Heart right ventricle (tissue), 16 donors: ENCODE measurements at regions not wholly inside any gene's neighbourhood (a gene's known extent, or its start where the extent isn't known, plus 50 kb on each side); places are given as distances from the start of the nearest gene placed in this dataset.
"Not testable (repeated sequence)": the region's sequence is repeated elsewhere in the genome, so short reads cannot be mapped to it uniquely, and the experiment has no call there.

Experiments
- ATAC-seq, 8 donors: fragments of 200-7000 bp; cut with Tn5 transposase; one replicate each; pipeline ENCODE4 v1.9.1; 2020; ENCODE audit warnings: mild to moderate bottlenecking in 8 of 8, moderate library complexity in 8 of 8, moderate number of reproducible peaks in 1 of 8
- DNase-seq, 2 donors: peaks; one replicate each; pipeline ENCODE4 v3.0.0-alpha.2; 2020
- H3K27ac ChIP-seq, 10 donors: fragments of 200-600 bp; sonication (generic) in 2 of 10; one replicate each; pipeline versions ENCODE4 v1.5.0 to v1.8.0; 2020 to 2022; ENCODE audit warnings: mild to moderate bottlenecking in 3 of 10
- H3K27me3 ChIP-seq, 7 donors: fragments of 200-600 bp; one replicate each; pipeline ENCODE4 v1.8.0; 2021 to 2022; ENCODE audit warnings: mild to moderate bottlenecking in 2 of 7
- H3K36me3 ChIP-seq, 9 donors: fragments of 200-600 bp; sonication (generic) in 1 of 9; one replicate each; pipeline versions ENCODE4 v1.5.0 to v1.8.0; 2020 to 2022; ENCODE audit warnings: mild to moderate bottlenecking in 2 of 9
- H3K4me1 ChIP-seq, 9 donors: fragments of 200-600 bp; sonication (generic) in 1 of 9; one replicate each; pipeline versions ENCODE4 v1.5.0 to v1.8.0; 2020 to 2022; ENCODE audit warnings: mild to moderate bottlenecking in 4 of 9
- H3K4me3 ChIP-seq, 10 donors: fragments of 200-600 bp; sonication (generic) in 2 of 10; one replicate each; pipeline versions ENCODE4 v1.5.0 to v1.8.0; 2020 to 2022; ENCODE audit warnings: mild to moderate bottlenecking in 7 of 10, moderate library complexity in 2 of 10
- H3K9me3 ChIP-seq, 11 donors: fragments of 200-600 bp in 10 of 11; sonication (generic) in 2 of 11; one replicate each; pipeline versions ENCODE4 v1.5.0 to v1.8.0; 2013 to 2022; ENCODE audit warnings: mild to moderate bottlenecking in 2 of 11, control low read depth in 1 of 11, moderate library complexity in 1 of 11
- CTCF ChIP-seq, 9 donors: fragments of 200-600 bp; sonication (generic) in 2 of 9; IDR thresholded peaks; one replicate each; pipeline versions ENCODE4 v1.5.0 to v1.8.0; 2021 to 2022; ENCODE audit warnings: antibody characterized with exemption in 9 of 9, mild to moderate bottlenecking in 5 of 9, moderate library complexity in 1 of 9
- WGBS, 2 donors: extraction: QIAGEN DNeasy Blood & Tissue Kit; methylation state at CpG; one replicate each; pipeline ENCODE4 v1.1.7; 2013; ENCODE audit warnings: inconsistent platforms in 1 of 2; 5-methylcytosine and 5-hydroxymethylcytosine counted together
- intact Hi-C, 10 donors: fragments of 100-400 bp; cut with DNase I; formaldehyde crosslinking; loops; one replicate each; pipeline versions ENCODE4 v1.11.1 to v1.14.2; 2022
- donor health status: Arrhythmogenic right ventricular cardiomyopathy.
- donor health status: ischemic (EF 13 %, LVEDD 7.1; RV severe dilation, severe dysfunction).
- donor health status: healthy with polysubstance abuse.
- donor health status: DM: no; HTN: yes; CAD: no.
- donor health status: DM: no; HTN: no; CAD: no.
- donor health status: ischemic (EF 25% LVEDD 6.9; RV normal size, moderate dysfunction).
- donor health status: ischemic (EF 25% LVEDD 5.7; RV mildly dilated, moderate dysfunction).
- donor health status: healthy.
- donor health status: DM: yes; HTN: yes; CAD: no.
- donor health status: Ischemic cardiomyopathy.
- donor health status: ischemic (EF 35%, LVEDD 5.7; RV mildly dilated, moderate dysfunction).
- donor health status: nonischemic (EF 11% LVEDD 7.7; RV severe dilation, severe dysfunction).
- donor health status: DM: yes; HTN: yes; CAD: no.
- donor health status: PGD.
- donor health status: ischemic (EF 29% LVEDD 5.4; RV normal size, mild dysfunction).
- donor health status: nonischemic (EF 23%, LVEDD 6.1; RV moderate dilation, normal function).

GRCh38 chr5:52277101-52277500 is 510.6 kb upstream of the ITGA1 start:
- TF ChIP-seq CTCF (IDR thresholded peaks at IDR 0.05): no peak
- DNase-seq (no peak), ATAC-seq (no peak)
- no peaks in the 10 kb centered on the region for H3K36me3 ChIP-seq
- H3K9me3 ChIP-seq: peaks cover 0 to 19% (median 0%) of the 10 kb centered on the region in 11 donors
- no peak overlapping the region for H3K4me3 ChIP-seq
- H3K4me1 ChIP-seq: no peaks in the 10 kb centered on the region
- intact Hi-C loops: no loop called here
- H3K27me3 ChIP-seq: no peaks in the 10 kb centered on the region
- WGBS, 2 donors: 76 to 82% methylated on average over 2 of the region's 2 CpGs
- no peak overlapping the region for H3K27ac ChIP-seq

GRCh38 chr5:52282647-52283046 is 505.1 kb upstream of the ITGA1 start:
- Histone ChIP-seq H3K27ac (no peak overlapping the region), H3K27me3 (no peaks in the 10 kb centered on the region), H3K9me3 (peaks cover 0 to 19% (median 0%) of the 10 kb centered on the region in 11 donors), H3K36me3 (no peaks in the 10 kb centered on the region), H3K4me3 (no peak overlapping the region), H3K4me1 (no peaks in the 10 kb centered on the region)
- no peak for ATAC-seq
- no peak for DNase-seq
- TF ChIP-seq CTCF (IDR thresholded peaks at IDR 0.05): no peak
- intact Hi-C loops: no loop called here

DNA sequence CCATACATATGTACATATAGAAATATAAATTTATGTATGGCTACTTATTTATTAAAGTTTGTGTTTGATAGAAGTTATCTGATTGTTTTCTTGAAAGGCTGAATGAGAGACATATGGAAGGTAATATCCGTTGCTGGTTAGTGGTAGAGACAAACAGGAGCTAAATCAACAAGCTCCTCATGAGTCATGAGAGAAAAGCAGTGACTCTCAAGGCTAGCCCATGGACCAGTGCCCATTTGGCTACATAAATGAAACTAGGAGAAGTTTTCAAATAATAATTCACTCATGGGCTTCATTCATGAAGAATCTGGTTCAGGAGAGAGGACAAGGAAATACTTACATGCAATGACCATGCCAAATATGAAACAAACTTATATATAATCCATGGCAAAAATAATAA is 504.5 kb upstream of the ITGA1 start:
- Histone ChIP-seq H3K4me1 (no peaks in the 10 kb centered on the region), H3K27me3 (no peaks in the 10 kb centered on the region), H3K9me3 (peaks cover 0 to 17% (median 0%) of the 10 kb centered on the region in 11 donors), H3K27ac (no peak overlapping the region), H3K36me3 (no peaks in the 10 kb centered on the region), H3K4me3 (no peak overlapping the region)
- intact Hi-C loops: no loop called here
- TF ChIP-seq CTCF (IDR thresholded peaks at IDR 0.05): no peak
- ATAC-seq (no peak), DNase-seq (no peak)
- 74 to 80% methylated on average over 1 of the region's 1 CpG for WGBS, 2 donors

DNA sequence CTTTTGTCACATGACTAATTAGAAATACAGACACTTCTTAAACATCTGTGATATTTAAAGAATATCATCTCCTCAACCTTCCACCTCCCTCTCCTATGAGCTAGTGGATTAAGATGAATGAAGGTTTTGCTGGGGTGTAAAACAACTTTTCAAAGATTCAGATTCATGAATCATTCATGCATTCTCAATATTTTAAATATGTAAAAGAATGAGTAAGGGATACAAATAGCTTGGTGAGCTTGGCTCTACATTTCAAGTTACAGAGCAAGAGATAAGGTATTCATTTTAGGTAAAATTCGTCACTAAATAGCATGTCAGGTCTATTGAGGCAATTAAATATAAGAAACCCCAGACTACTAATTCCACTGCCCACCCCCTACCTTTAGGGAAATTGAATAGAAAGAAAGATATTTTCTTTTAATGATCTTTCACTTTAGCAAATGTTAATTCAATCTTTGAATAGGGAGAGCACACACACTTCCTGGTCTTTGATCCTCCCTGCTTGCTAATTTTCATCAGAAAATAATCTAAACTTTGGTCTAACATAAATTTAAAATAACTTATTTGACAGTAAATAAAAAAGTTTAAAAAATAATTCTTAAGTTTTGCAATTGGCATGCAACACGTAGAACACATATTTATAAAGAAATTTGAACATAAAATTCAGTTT is 486.9 kb upstream of the ITGA1 start:
- no peaks in the 10 kb centered on the region for H3K27me3 ChIP-seq
- no peak overlapping the region for H3K27ac ChIP-seq
- no peaks in the 10 kb centered on the region for H3K36me3 ChIP-seq
- no peak for DNase-seq
- no peak for TF ChIP-seq CTCF (IDR thresholded peaks at IDR 0.05)
- WGBS, 2 donors: 57 to 63% methylated on average over 2 of the region's 2 CpGs
- no peak overlapping the region for H3K4me3 ChIP-seq
- no peaks in the 10 kb centered on the region for H3K4me1 ChIP-seq
- no peak for ATAC-seq
- peaks cover 0 to 37% (median 17%) of the 10 kb centered on the region in 11 donors for H3K9me3 ChIP-seq
- intact Hi-C loops: no loop called here

GRCh38 chr5:52304816-52305215 is 482.9 kb upstream of the ITGA1 start:
- H3K9me3 ChIP-seq: peaks cover 0 to 62% (median 23%) of the 10 kb centered on the region in 11 donors
- H3K36me3 ChIP-seq, H3K4me3 ChIP-seq, intact Hi-C loops, H3K27me3 ChIP-seq, H3K27ac ChIP-seq, ATAC-seq, H3K4me1 ChIP-seq, DNase-seq: not testable (repeated sequence)
- 79% methylated on average over 9 of the region's 9 CpGs for WGBS, 2 donors
